Naive thymus-derived CD4-positive, alpha-beta T cell (primary cell): ENCODE measurements at regions not wholly inside any gene's neighbourhood (a gene's known extent, or its start where the extent isn't known, plus 50 kb on each side); places are given as distances from the start of the nearest gene placed in this dataset.

Experiments
- ATAC-seq: fragments of 150-1000 bp; cut with Tn5 transposase; 2 replicates; pipeline ENCODE4 v1.10.0; 2021; ENCODE audit warnings: mild to moderate bottlenecking, moderate library complexity
- CTCF ChIA-PET: fragments of 350-600 bp; sonication (Branson Sonifier 250); formaldehyde crosslinking; loops from one replicate; lab custom pipeline; 2021; ENCODE audit warnings: antibody characterized with exemption; lab: Charles Lee
- POLR2A ChIA-PET: fragments of 350-600 bp; sonication (Branson Sonifier 250); formaldehyde crosslinking; loops from one replicate; lab custom pipeline; 2021; ENCODE audit warnings: antibody characterized with exemption, inconsistent platforms; lab: Charles Lee
- DNase-seq, 9 donors: peaks; one replicate each; pipeline versions ENCODE4 v3.0.0 to v3.0.0-alpha.2; 2020 to 2022; ENCODE audit warnings: mixed read lengths in 1 of 9
- H3K27ac ChIP-seq: one replicate; pipeline ENCODE4 v1.7.0; 2013; ENCODE audit warnings: mild to moderate bottlenecking, low read depth, low read length, moderate library complexity
- H3K27me3 ChIP-seq, 2 donors: one replicate each; pipeline ENCODE4 v1.7.0; 2013; ENCODE audit warnings: low read length in 2 of 2, mild to moderate bottlenecking in 2 of 2, moderate library complexity in 2 of 2; ENCODE audit not compliant: control insufficient read depth in 2 of 2, insufficient read depth in 2 of 2
- H3K36me3 ChIP-seq, 3 experiments: 1 replicate in 2 of 3; 2 replicates in 1 of 3; pipeline ENCODE4 v1.7.0; 2013; ENCODE audit warnings: low read length in 3 of 3, mild to moderate bottlenecking in 3 of 3, moderate library complexity in 1 of 3; ENCODE audit not compliant: insufficient read depth in 3 of 3, control insufficient read depth in 2 of 3
- H3K4me1 ChIP-seq, 2 donors: one replicate each; pipeline ENCODE4 v1.7.0; 2013; ENCODE audit warnings: low read length in 2 of 2, mild to moderate bottlenecking in 2 of 2, moderate library complexity in 1 of 2; ENCODE audit not compliant: control insufficient read depth in 2 of 2, insufficient read depth in 2 of 2
- H3K4me3 ChIP-seq: 2 replicates; pipeline ENCODE4 v1.7.0; 2013; ENCODE audit warnings: mild to moderate bottlenecking, low read length
- H3K9me3 ChIP-seq, 3 experiments: 1 replicate in 2 of 3; 2 replicates in 1 of 3; pipeline ENCODE4 v1.7.0; 2013; ENCODE audit warnings: low read length in 3 of 3; ENCODE audit not compliant: control insufficient read depth in 2 of 3
- H3K27ac Mint-ChIP-seq, 9 donors: one replicate each; pipeline ENCODE4 v1.8.0; 2020 to 2022; ENCODE audit warnings: mixed read lengths in 9 of 9, mild to moderate bottlenecking in 8 of 9, moderate library complexity in 5 of 9, inconsistent platforms in 2 of 9
- H3K27me3 Mint-ChIP-seq, 5 donors: one replicate each; pipeline ENCODE4 v1.8.0; 2021 to 2022; ENCODE audit warnings: mixed read lengths in 5 of 5, mild to moderate bottlenecking in 1 of 5
- H3K36me3 Mint-ChIP-seq, 5 donors: one replicate each; pipeline ENCODE4 v1.8.0; 2020 to 2022; ENCODE audit warnings: mixed read lengths in 5 of 5, mild to moderate bottlenecking in 3 of 5, inconsistent platforms in 1 of 5
- H3K4me1 Mint-ChIP-seq, 7 donors: one replicate each; pipeline ENCODE4 v1.8.0; 2020 to 2022; ENCODE audit warnings: mixed read lengths in 7 of 7, mild to moderate bottlenecking in 3 of 7, inconsistent platforms in 1 of 7
- H3K4me3 Mint-ChIP-seq, 10 donors: one replicate each; pipeline ENCODE4 v1.8.0; 2020 to 2022; ENCODE audit warnings: mild to moderate bottlenecking in 10 of 10, mixed read lengths in 10 of 10, moderate library complexity in 6 of 10, inconsistent platforms in 2 of 10
- H3K9me3 Mint-ChIP-seq, 11 donors: one replicate each; pipeline ENCODE4 v1.8.0; 2020 to 2022; ENCODE audit warnings: mixed read lengths in 11 of 11, mild to moderate bottlenecking in 4 of 11, inconsistent platforms in 1 of 11, moderate library complexity in 1 of 11
- intact Hi-C, 2 donors: fragments of 100-400 bp; cut with micrococcal nuclease; formaldehyde crosslinking; loops; one replicate each; pipeline ENCODE4 v1.15.1; 2023

DNA sequence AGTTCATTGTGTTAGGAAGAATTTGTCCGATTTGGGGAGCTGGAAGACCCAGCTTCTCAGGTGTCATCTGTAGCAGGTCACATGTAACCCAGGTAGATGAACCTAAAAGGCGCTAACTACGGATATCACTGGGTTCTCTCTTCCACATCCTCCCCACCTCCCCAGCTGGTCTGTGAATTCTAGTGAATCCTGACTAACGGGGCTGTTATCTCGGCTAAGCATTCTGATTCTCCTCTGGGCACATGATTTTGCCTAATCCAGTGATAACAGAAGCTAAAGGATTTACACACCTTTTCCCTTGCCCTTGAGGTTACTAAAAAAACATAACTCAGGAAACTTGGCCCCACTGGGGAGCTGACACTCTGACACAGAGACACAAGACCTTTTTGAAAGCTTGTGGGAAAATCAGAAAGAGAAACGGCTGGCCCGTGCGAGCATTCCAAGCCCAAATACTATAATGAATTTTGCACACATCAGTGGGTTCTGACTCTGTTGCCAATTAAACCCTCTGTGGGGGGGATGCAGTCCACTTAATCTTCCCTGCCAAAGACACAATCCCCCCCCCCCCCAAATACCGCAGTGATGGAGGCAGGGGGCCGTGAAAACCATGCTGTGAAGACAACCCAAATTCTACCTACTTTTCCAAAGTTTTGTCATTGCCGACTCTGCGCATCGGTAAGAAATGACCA, 81.0 kb upstream of the FZD10 start:
- H3K27ac Mint-ChIP-seq, result peak overlapping the region in 2 of 9 donors; percentile 4 to 43
- ChIA-PET POLR2A (no interaction called here), CTCF (no interaction called here)
- Histone ChIP-seq H3K4me1 (peaks cover 0 to 8% of the 10 kb centered on the region in 2 donors), H3K27me3 (no peaks in the 10 kb centered on the region), H3K27ac (no peak overlapping the region), H3K9me3 (no peaks in the 10 kb centered on the region), H3K36me3 (no peaks in the 10 kb centered on the region), H3K4me3 (no peak overlapping the region)
- no peak for DNase-seq
- H3K9me3 Mint-ChIP-seq, result peaks cover 0 to 15% (median 8%) of the 10 kb centered on the region in 11 donors
- H3K27me3 Mint-ChIP-seq, result no peaks in the 10 kb centered on the region
- no peak overlapping the region for H3K4me3 Mint-ChIP-seq
- no peak for ATAC-seq
- peaks cover 3 to 50% (median 31%) of the 10 kb centered on the region in 7 donors for H3K4me1 Mint-ChIP-seq
- peaks cover 0 to 2% (median 0%) of the 10 kb centered on the region in 5 donors for H3K36me3 Mint-ChIP-seq
- intact Hi-C loops, result no loop called here

DNA sequence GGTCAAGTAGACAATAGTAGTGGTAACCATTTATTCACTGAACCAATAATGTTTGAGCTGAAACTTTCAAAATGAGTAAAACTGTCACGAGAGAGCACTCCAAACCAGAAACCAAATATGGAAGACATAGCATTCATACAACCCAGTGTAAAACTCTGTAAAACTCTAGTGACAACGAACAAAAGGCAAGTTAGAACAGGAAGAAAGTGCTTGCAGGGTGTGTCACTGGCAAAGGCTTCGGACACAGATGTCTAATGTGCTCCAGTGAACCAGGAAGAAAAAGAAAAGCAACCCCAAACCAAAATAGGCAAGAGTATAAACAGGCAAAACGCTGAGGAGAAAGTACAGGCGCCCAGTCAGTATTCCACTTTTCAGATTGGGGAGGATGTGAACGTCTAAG, 79.3 kb upstream of the FZD10 start:
- H3K36me3 Mint-ChIP-seq, result peaks cover 0 to 2% (median 0%) of the 10 kb centered on the region in 5 donors
- peak overlapping the region in 1 of 9 donors; percentile 3 for H3K27ac Mint-ChIP-seq
- H3K27me3 Mint-ChIP-seq, result no peaks in the 10 kb centered on the region
- no peak for DNase-seq
- H3K4me3 Mint-ChIP-seq, result no peak overlapping the region
- POLR2A ChIA-PET, result no interaction called here
- intact Hi-C loops, result no loop called here
- Histone ChIP-seq H3K9me3 (no peaks in the 10 kb centered on the region), H3K36me3 (no peaks in the 10 kb centered on the region), H3K27ac (no peak overlapping the region), H3K4me1 (peaks cover 0 to 25% of the 10 kb centered on the region in 2 donors), H3K27me3 (no peaks in the 10 kb centered on the region), H3K4me3 (no peak overlapping the region)
- peaks cover 0 to 5% (median under 1%) of the 10 kb centered on the region in 11 donors for H3K9me3 Mint-ChIP-seq
- no peak for ATAC-seq
- CTCF ChIA-PET, result interaction anchor here (0.5 kb wide), 1 partner anchor 234 kb away, joined by 4 read pairs; no protein-coding TSS in a partner anchor
- peaks cover 10 to 57% (median 39%) of the 10 kb centered on the region in 7 donors for H3K4me1 Mint-ChIP-seq

DNA sequence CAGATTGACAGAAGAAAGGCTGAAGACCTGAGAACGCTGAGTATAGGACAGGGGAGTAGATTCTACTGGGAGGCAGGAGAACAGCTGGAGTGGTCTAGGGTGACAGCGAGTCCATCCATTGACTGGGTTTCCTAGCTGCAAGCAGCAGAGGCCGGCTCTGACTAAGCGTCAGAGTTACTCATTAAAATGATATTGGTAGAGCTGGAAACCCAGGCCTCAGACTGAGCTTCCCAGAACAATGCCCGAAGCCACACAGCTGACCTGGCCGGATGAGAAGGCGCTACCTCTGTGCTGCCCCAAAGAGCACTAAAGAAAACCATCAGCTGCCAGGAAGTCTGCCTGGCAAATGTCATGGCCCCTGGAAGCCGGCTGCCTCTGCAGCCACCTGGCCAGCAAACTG, 78.5 kb upstream of the FZD10 start:
- CTCF ChIA-PET, result no interaction called here
- H3K27ac Mint-ChIP-seq, result peak overlapping the region in 1 of 9 donors; percentile 9
- POLR2A ChIA-PET, result no interaction called here
- Histone ChIP-seq H3K27me3 (no peaks in the 10 kb centered on the region), H3K4me3 (no peak overlapping the region), H3K27ac (no peak overlapping the region), H3K36me3 (no peaks in the 10 kb centered on the region), H3K4me1 (peaks cover 0 to 25% of the 10 kb centered on the region in 2 donors), H3K9me3 (no peaks in the 10 kb centered on the region)
- intact Hi-C loops, result no loop called here
- peaks cover 10 to 60% (median 43%) of the 10 kb centered on the region in 7 donors for H3K4me1 Mint-ChIP-seq
- H3K27me3 Mint-ChIP-seq, result no peaks in the 10 kb centered on the region
- H3K4me3 Mint-ChIP-seq, result no peak overlapping the region
- H3K9me3 Mint-ChIP-seq, result peaks cover 0 to 4% (median 0%) of the 10 kb centered on the region in 11 donors
- no peak for DNase-seq
- ATAC-seq, result no peak
- H3K36me3 Mint-ChIP-seq, result peaks cover 0 to 2% (median 0%) of the 10 kb centered on the region in 5 donors

- intact Hi-C loops, result no loop called here
- Mint-ChIP-seq H3K4me1 (peaks cover 10 to 60% (median 43%) of the 10 kb centered on the region in 7 donors), H3K4me3 (peak overlapping the region in 4 of 10 donors; percentile 15 to 86 (median 52)), H3K27ac (peak overlapping the region in 6 of 9 donors; percentile 16 to 80 (median 56)), H3K9me3 (peaks cover 0 to 2% (median 0%) of the 10 kb centered on the region in 11 donors), H3K27me3 (no peaks in the 10 kb centered on the region), H3K36me3 (no peaks in the 10 kb centered on the region)
- Histone ChIP-seq H3K4me1 (peaks cover 0 to 25% of the 10 kb centered on the region in 2 donors), H3K27me3 (no peaks in the 10 kb centered on the region), H3K36me3 (no peaks in the 10 kb centered on the region), H3K4me3 (no peak overlapping the region), H3K27ac (no peak overlapping the region), H3K9me3 (no peaks in the 10 kb centered on the region)
- ChIA-PET CTCF (no interaction called here), POLR2A (no interaction called here)
- DNase-seq (no peak), ATAC-seq (no peak)
Measured at GRCh38 chr12:130084359-130084758, 77.9 kb upstream of the FZD10 start.

GRCh38 chr12:130086248-130086647, 76.0 kb upstream of the FZD10 start:
- Histone ChIP-seq H3K36me3 (no peaks in the 10 kb centered on the region), H3K4me3 (peak overlapping the region; percentile 31), H3K27ac (peak overlapping the region; percentile 48), H3K27me3 (no peaks in the 10 kb centered on the region), H3K9me3 (no peaks in the 10 kb centered on the region), H3K4me1 (peaks cover 0 to 25% of the 10 kb centered on the region in 2 donors)
- DNase-seq (peak in 7 of 9 donors; percentile 19 to 58 (median 36)), ATAC-seq (peak; percentile 30)
- H3K4me1 Mint-ChIP-seq, result peaks cover 10 to 63% (median 43%) of the 10 kb centered on the region in 7 donors
- POLR2A ChIA-PET, result interaction anchor here (0.7 to 1.1 kb wide), 2 partner anchors 11 to 767 kb away, joined by 3 read pairs; no protein-coding TSS in a partner anchor
- no peaks in the 10 kb centered on the region for H3K36me3 Mint-ChIP-seq
- peaks cover 0 to 7% (median 0%) of the 10 kb centered on the region in 11 donors for H3K9me3 Mint-ChIP-seq
- peak overlapping the region; percentile 29 to 91 (median 86) for H3K4me3 Mint-ChIP-seq
- CTCF ChIA-PET, result interaction anchor here (0.6 kb wide), 1 partner anchor 61 kb away, joined by 7 read pairs; no protein-coding TSS in a partner anchor
- intact Hi-C loops, result loop anchor here in 1 of 2 donors (1.0 kb wide), 1 partner anchor 39 kb away; no protein-coding TSS in a partner anchor
- H3K27me3 Mint-ChIP-seq, result no peaks in the 10 kb centered on the region
- H3K27ac Mint-ChIP-seq, result peak overlapping the region in 8 of 9 donors; percentile 80 to 92 (median 88)

DNA sequence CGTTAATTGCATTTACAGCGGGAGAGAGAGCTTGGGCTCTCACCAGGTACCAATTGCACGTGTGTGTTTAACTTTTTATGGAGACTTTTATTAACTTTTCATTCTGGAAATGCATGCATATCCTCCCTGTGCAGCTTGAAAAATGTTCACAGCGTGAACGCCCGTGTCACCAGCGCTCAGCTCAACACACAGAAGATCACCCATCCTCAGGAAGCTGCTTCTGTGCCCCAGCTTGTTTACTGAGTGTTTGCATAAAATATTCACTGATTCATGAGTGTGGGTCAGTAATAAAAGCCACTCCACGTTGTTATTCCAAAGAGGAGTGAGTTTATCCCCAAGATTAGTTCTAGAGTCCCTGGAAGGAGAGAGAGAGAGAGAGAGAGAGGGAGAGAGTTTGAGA, 75.5 kb upstream of the FZD10 start:
- CTCF ChIA-PET, result interaction anchor here (0.6 kb wide), 1 partner anchor 61 kb away, joined by 7 read pairs; no protein-coding TSS in a partner anchor
- no peak for ATAC-seq
- peak overlapping the region in 8 of 9 donors; percentile 80 to 92 (median 88) for H3K27ac Mint-ChIP-seq

More for the DNA sequence above, 75.5 kb upstream of the FZD10 start:
- H3K4me3 Mint-ChIP-seq, result peak overlapping the region; percentile 8 to 91 (median 86)
- intact Hi-C loops, result loop anchor here in 1 of 2 donors (1.0 kb wide), 1 partner anchor 39 kb away; no protein-coding TSS in a partner anchor
- peak overlapping the region; percentile 31 for H3K4me3 ChIP-seq
- no peaks in the 10 kb centered on the region for H3K36me3 Mint-ChIP-seq
- H3K36me3 ChIP-seq, result no peaks in the 10 kb centered on the region
- H3K9me3 ChIP-seq, result no peaks in the 10 kb centered on the region
- peak overlapping the region; percentile 48 for H3K27ac ChIP-seq
- no peaks in the 10 kb centered on the region for H3K27me3 ChIP-seq
- H3K4me1 Mint-ChIP-seq, result peaks cover 10 to 58% (median 47%) of the 10 kb centered on the region in 7 donors
- no peaks in the 10 kb centered on the region for H3K27me3 Mint-ChIP-seq
- H3K9me3 Mint-ChIP-seq, result peaks cover 0 to 13% (median 0%) of the 10 kb centered on the region in 11 donors
- DNase-seq, result peak in 3 of 9 donors; percentile 12 to 26 (median 15)
- peaks cover 0 to 25% of the 10 kb centered on the region in 2 donors for H3K4me1 ChIP-seq
- POLR2A ChIA-PET, result interaction anchor here (0.6 to 1.1 kb wide), 3 partner anchors 10 to 1517 kb away, joined by 3 to 4 read pairs (median 3); no protein-coding TSS in a partner anchor
